Type B pancreatic cell (in vitro differentiated cells): ENCODE measurements at regions not wholly inside any gene's neighbourhood (a gene's known extent, or its start where the extent isn't known, plus 50 kb on each side); places are given as distances from the start of the nearest gene placed in this dataset.

Experiments
- DNase-seq: peaks from one replicate; pipeline ENCODE4 v3.0.0; 2021; ENCODE audit warnings: mixed read lengths; ENCODE audit not compliant: unreplicated experiment; ENCODE audit errors: extremely low spot score
- H3K27ac Mint-ChIP-seq: 2 replicates; pipeline ENCODE4 v1.8.0; 2021; ENCODE audit warnings: mild to moderate bottlenecking, mixed read lengths
- H3K27me3 Mint-ChIP-seq: 2 replicates; pipeline ENCODE4 v1.8.0; 2021; ENCODE audit warnings: mixed read lengths
- H3K36me3 Mint-ChIP-seq: 2 replicates; pipeline ENCODE4 v1.8.0; 2021; ENCODE audit warnings: mixed read lengths
- H3K4me1 Mint-ChIP-seq: one replicate; pipeline ENCODE4 v1.8.0; 2021; ENCODE audit warnings: mixed read lengths; ENCODE audit not compliant: unreplicated experiment
- H3K4me3 Mint-ChIP-seq: 2 replicates; pipeline ENCODE4 v1.8.0; 2021; ENCODE audit warnings: mild to moderate bottlenecking, mixed read lengths
- H3K9me3 Mint-ChIP-seq: 2 replicates; pipeline ENCODE4 v1.8.0; 2021; ENCODE audit warnings: mixed read lengths
- CTCF ChIP-seq: fragments of 200-600 bp; sonication (generic); conservative IDR thresholded peaks from 2 replicates; pipeline ENCODE4 v1.5.0; 2021; ENCODE audit warnings: antibody characterized with exemption, mild to moderate bottlenecking

GRCh38 chr4:114335339-114335738 is 263.3 kb upstream of the UGT8 start:
- Mint-ChIP-seq H3K27me3 (no peaks in the 10 kb centered on the region), H3K4me3 (no peak overlapping the region), H3K9me3 (no peaks in the 10 kb centered on the region), H3K36me3 (no peaks in the 10 kb centered on the region), H3K27ac (no peak overlapping the region), H3K4me1 (no peaks in the 10 kb centered on the region)
- no peak for DNase-seq
- TF ChIP-seq CTCF, result no peak

- H3K27ac Mint-ChIP-seq, result no peak overlapping the region
- no peaks in the 10 kb centered on the region for H3K4me1 Mint-ChIP-seq
- TF ChIP-seq CTCF, result no peak
- H3K4me3 Mint-ChIP-seq, result no peak overlapping the region
- no peaks in the 10 kb centered on the region for H3K36me3 Mint-ChIP-seq
- no peaks in the 10 kb centered on the region for H3K9me3 Mint-ChIP-seq
- H3K27me3 Mint-ChIP-seq, result no peaks in the 10 kb centered on the region
- DNase-seq, result no peak
These were observed 255.6 kb upstream of the UGT8 start for GRCh38 chr4:114343015-114343414.

GRCh38 chr4:114349543-114350175 is 248.9 kb upstream of the UGT8 start:
- H3K27ac Mint-ChIP-seq, result no peak overlapping the region

GRCh38 chr4:114358901-114359300 is 239.7 kb upstream of the UGT8 start:
- Mint-ChIP-seq H3K4me1 (no peaks in the 10 kb centered on the region), H3K4me3 (no peak overlapping the region), H3K27ac (no peak overlapping the region), H3K9me3 (no peaks in the 10 kb centered on the region), H3K27me3 (no peaks in the 10 kb centered on the region), H3K36me3 (no peaks in the 10 kb centered on the region)
- DNase-seq, result no peak
- TF ChIP-seq CTCF, result no peak

More at GRCh38 chr4:114349543-114350175, 248.9 kb upstream of the UGT8 start:
- Mint-ChIP-seq H3K9me3 (no peaks in the 10 kb centered on the region), H3K4me3 (no peak overlapping the region), H3K4me1 (no peaks in the 10 kb centered on the region), H3K36me3 (no peaks in the 10 kb centered on the region), H3K27me3 (no peaks in the 10 kb centered on the region)
- no peak for DNase-seq
- no peak for TF ChIP-seq CTCF

GRCh38 chr4:114361249-114361648 is 237.4 kb upstream of the UGT8 start:
- no peak overlapping the region for H3K27ac Mint-ChIP-seq
- H3K36me3 Mint-ChIP-seq, result no peaks in the 10 kb centered on the region
- H3K27me3 Mint-ChIP-seq, result no peaks in the 10 kb centered on the region
- no peak for DNase-seq
- no peaks in the 10 kb centered on the region for H3K4me1 Mint-ChIP-seq
- TF ChIP-seq CTCF, result no peak
- no peaks in the 10 kb centered on the region for H3K9me3 Mint-ChIP-seq
- H3K4me3 Mint-ChIP-seq, result no peak overlapping the region

- Mint-ChIP-seq H3K4me1 (no peaks in the 10 kb centered on the region), H3K36me3 (no peaks in the 10 kb centered on the region), H3K4me3 (no peak overlapping the region), H3K27me3 (no peaks in the 10 kb centered on the region), H3K9me3 (no peaks in the 10 kb centered on the region), H3K27ac (no peak overlapping the region)
- no peak for TF ChIP-seq CTCF
- DNase-seq, result no peak
These were observed 233.8 kb upstream of the UGT8 start for GRCh38 chr4:114364857-114365256.
